ENCODE measurements at regions not wholly inside any gene's neighbourhood (a gene's known extent, or its start where the extent isn't known, plus 50 kb on each side); places are given as distances from the start of the nearest gene placed in this dataset.

GRCh38 chr4:92172203-92172602, 131.6 kb upstream of the GRID2 start:
- DNase-seq = no peak
- H3F3A ChIP-seq (ENCODE audit: insufficient read depth, low read depth) = no peaks in the 10 kb centered on the region
- no peaks in the 10 kb centered on the region for H3K36me3 ChIP-seq (ENCODE audit: low read depth)
- H3K4me3 ChIP-seq = no peak overlapping the region
- H3K27ac ChIP-seq = no peak overlapping the region
- H3K4me1 ChIP-seq (replicated peaks; ENCODE audit: insufficient read depth) = no peaks in the 10 kb centered on the region
- no peaks in the 10 kb centered on the region for H3K9me2 ChIP-seq (ENCODE audit: insufficient read depth)
- intact Hi-C loops (cut with micrococcal nuclease; ENCODE audit: unreplicated experiment) = no loop called here
- TF ChIP-seq CTCF (conservative IDR thresholded peaks at IDR 0.05) (no peak), EZH2 (IDR thresholded peaks at IDR 0.05; ENCODE audit: low read depth) (no peak)
- H3K9me3 ChIP-seq (ENCODE audit: insufficient read depth, low read depth) = no peaks in the 10 kb centered on the region
- H3K4me2 ChIP-seq = no peak overlapping the region
- no TSS peak for BruUV-seq (replicated peaks)
- H3K79me2 ChIP-seq (ENCODE audit: low read depth) = no peaks in the 10 kb centered on the region
- POLR2A ChIA-PET (ENCODE audit: unreplicated experiment) = no interaction called here
- CTCF ChIA-PET = no interaction called here
- H3K27me3 ChIP-seq (ENCODE audit: insufficient read depth, low read depth) = no peaks in the 10 kb centered on the region
- no peak overlapping the region for H2AFZ ChIP-seq
- no peaks in the 10 kb centered on the region for H4K20me1 ChIP-seq (ENCODE audit: insufficient read depth)

- Histone ChIP-seq H3K9me2 (ENCODE audit: insufficient read depth) (no peaks in the 10 kb centered on the region), H3K9me3 (ENCODE audit: insufficient read depth, low read depth) (no peaks in the 10 kb centered on the region), H4K20me1 (ENCODE audit: insufficient read depth) (no peaks in the 10 kb centered on the region), H3F3A (ENCODE audit: insufficient read depth, low read depth) (no peaks in the 10 kb centered on the region), H3K4me2 (no peak overlapping the region), H3K4me1 (replicated peaks; ENCODE audit: insufficient read depth) (no peaks in the 10 kb centered on the region), H2AFZ (no peak overlapping the region), H3K79me2 (ENCODE audit: low read depth) (no peaks in the 10 kb centered on the region), H3K4me3 (no peak overlapping the region), H3K36me3 (ENCODE audit: low read depth) (no peaks in the 10 kb centered on the region), H3K27ac (no peak overlapping the region), H3K27me3 (ENCODE audit: insufficient read depth, low read depth) (no peaks in the 10 kb centered on the region)
- no TSS peak for BruUV-seq (replicated peaks)
- intact Hi-C loops (cut with micrococcal nuclease; ENCODE audit: unreplicated experiment) = no loop called here
- CTCF ChIA-PET = no interaction called here
- POLR2A ChIA-PET (ENCODE audit: unreplicated experiment) = no interaction called here
- TF ChIP-seq CTCF (conservative IDR thresholded peaks at IDR 0.05) = no peak
- no peak for TF ChIP-seq EZH2 (IDR thresholded peaks at IDR 0.05; ENCODE audit: low read depth)
- no peak for DNase-seq
Measured at GRCh38 chr4:92175250-92175649, 128.5 kb upstream of the GRID2 start.

- POLR2A ChIA-PET (ENCODE audit: unreplicated experiment) = no interaction called here
- H3K4me1 ChIP-seq (replicated peaks; ENCODE audit: insufficient read depth) = no peaks in the 10 kb centered on the region
- no peaks in the 10 kb centered on the region for H3K36me3 ChIP-seq (ENCODE audit: low read depth)
- no peaks in the 10 kb centered on the region for H3K27me3 ChIP-seq (ENCODE audit: insufficient read depth, low read depth)
- H3K9me2 ChIP-seq (ENCODE audit: insufficient read depth) = no peaks in the 10 kb centered on the region
- H4K20me1 ChIP-seq (ENCODE audit: insufficient read depth) = no peaks in the 10 kb centered on the region
- intact Hi-C loops (cut with micrococcal nuclease; ENCODE audit: unreplicated experiment) = no loop called here
- no peak for DNase-seq
- TF ChIP-seq CTCF (conservative IDR thresholded peaks at IDR 0.05) = no peak
- TF ChIP-seq EZH2 (IDR thresholded peaks at IDR 0.05; ENCODE audit: low read depth) = no peak
- H3F3A ChIP-seq (ENCODE audit: insufficient read depth, low read depth) = no peaks in the 10 kb centered on the region
- CTCF ChIA-PET = no interaction called here
- H3K79me2 ChIP-seq (ENCODE audit: low read depth) = no peaks in the 10 kb centered on the region
- H2AFZ ChIP-seq = no peak overlapping the region
- H3K4me2 ChIP-seq = no peak overlapping the region
- H3K9me3 ChIP-seq (ENCODE audit: insufficient read depth, low read depth) = no peaks in the 10 kb centered on the region
- H3K4me3 ChIP-seq = no peak overlapping the region
- no TSS peak for BruUV-seq (replicated peaks)
- no peak overlapping the region for H3K27ac ChIP-seq
Measured at GRCh38 chr4:92182006-92182735, 121.6 kb upstream of the GRID2 start.

Data from PC-9 (cell line).